Natural killer cell (primary cell): ENCODE measurements at regions not wholly inside any gene's neighbourhood (a gene's known extent, or its start where the extent isn't known, plus 50 kb on each side); places are given as distances from the start of the nearest gene placed in this dataset.

Experiments used
- ATAC-seq, 3 donors: fragments of 150-1000 bp in 2 of 3; fragments of 200-7000 bp in 1 of 3; cut with Tn5 transposase; 1 replicate in 1 of 3; 2 replicates in 2 of 3; pipeline ENCODE4 v1.10.0; 2021; ENCODE audit warnings: mild to moderate bottlenecking in 2 of 3, moderate library complexity in 2 of 3
- DNase-seq, 2 donors: peaks; one replicate each; pipeline versions ENCODE4 v3.0.0 to v3.0.0-alpha.2; 2013 to 2021; ENCODE audit warnings: mixed read lengths in 1 of 2
- H3K27ac ChIP-seq: one replicate; pipeline ENCODE4 v1.5.1; 2013; ENCODE audit warnings: mild to moderate bottlenecking, low read length
- H3K27me3 ChIP-seq: one replicate; pipeline ENCODE4 v1.6.1; 2013; ENCODE audit warnings: low read length; ENCODE audit not compliant: control insufficient read depth, insufficient read depth
- H3K36me3 ChIP-seq: one replicate; pipeline ENCODE4 v1.6.1; 2013; ENCODE audit warnings: low read length; ENCODE audit not compliant: control insufficient read depth, insufficient read depth
- H3K4me1 ChIP-seq: one replicate; pipeline ENCODE4 v1.6.1; 2013; ENCODE audit warnings: low read length; ENCODE audit not compliant: control insufficient read depth, insufficient read depth
- H3K4me3 ChIP-seq: one replicate; pipeline ENCODE4 v1.5.1; 2013; ENCODE audit warnings: low read length
- H3K9me3 ChIP-seq: one replicate; pipeline ENCODE4 v1.6.1; 2013; ENCODE audit warnings: low read length; ENCODE audit not compliant: control insufficient read depth, insufficient read depth
- H3K27ac Mint-ChIP-seq, 2 donors: one replicate each; pipeline ENCODE4 v1.8.0; 2022; ENCODE audit warnings: mild to moderate bottlenecking in 2 of 2, mixed read lengths in 2 of 2, moderate library complexity in 1 of 2
- H3K27me3 Mint-ChIP-seq, 2 donors: one replicate each; pipeline ENCODE4 v1.8.0; 2022; ENCODE audit warnings: low read depth in 2 of 2, mixed read lengths in 2 of 2
- H3K36me3 Mint-ChIP-seq: one replicate; pipeline ENCODE4 v1.8.0; 2022; ENCODE audit warnings: mixed read lengths
- H3K4me1 Mint-ChIP-seq, 2 donors: one replicate each; pipeline ENCODE4 v1.8.0; 2022; ENCODE audit warnings: mixed read lengths in 2 of 2
- H3K4me3 Mint-ChIP-seq: one replicate; pipeline ENCODE4 v1.8.0; 2022; ENCODE audit warnings: mild to moderate bottlenecking, moderate library complexity, mixed read lengths
- H3K9me3 Mint-ChIP-seq, 2 donors: one replicate each; pipeline ENCODE4 v1.8.0; 2022; ENCODE audit warnings: mixed read lengths in 2 of 2
- WGBS: methylation state at CpG from one replicate; pipeline ENCODE4 v1.1.7; 2013; ENCODE audit warnings: missing lambda C conversion rate; ENCODE audit not compliant: insufficient coverage; 5-methylcytosine and 5-hydroxymethylcytosine counted together
- intact Hi-C: fragments of 100-400 bp; cut with micrococcal nuclease; formaldehyde crosslinking; loops from one replicate; pipeline ENCODE4 v1.14.2; 2022
- TF ChIP-seq, protein P1 (sequence below): fragments of 200-600 bp; IDR thresholded peaks from one replicate; pipeline ENCODE4 v1.8.0; 2022; ENCODE audit warnings: antibody characterized with exemption

DNA sequence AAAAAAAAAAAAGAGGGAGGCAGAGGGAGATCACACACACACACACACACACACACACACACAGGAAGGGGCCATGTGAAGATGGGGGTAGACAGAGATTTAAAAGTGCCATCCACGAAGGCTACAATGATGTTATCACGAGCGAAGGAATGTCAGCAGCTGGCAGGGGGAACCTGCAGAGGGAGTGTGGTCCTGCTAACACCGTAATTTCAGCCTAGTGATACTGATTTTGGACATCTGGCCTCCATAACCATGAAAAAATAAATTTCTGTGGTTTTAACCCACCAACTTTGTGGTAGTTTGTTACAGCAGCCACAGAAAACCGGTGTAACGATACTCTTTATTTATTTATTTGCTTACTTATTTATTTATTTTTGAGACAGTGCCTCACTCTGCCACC lies 76.0 kb downstream of the TMCO5A start:
- WGBS = 95% methylated on average over 4 of the region's 6 CpGs
- Mint-ChIP-seq H3K9me3 (no peaks in the 10 kb centered on the region), H3K4me1 (no peaks in the 10 kb centered on the region), H3K36me3 (no peaks in the 10 kb centered on the region), H3K4me3 (no peak overlapping the region), H3K27me3 (peaks cover 0 to 15% of the 10 kb centered on the region in 2 donors), H3K27ac (no peak overlapping the region)
- ATAC-seq (no peak), DNase-seq (no peak)
- TF ChIP-seq, protein P1, sequence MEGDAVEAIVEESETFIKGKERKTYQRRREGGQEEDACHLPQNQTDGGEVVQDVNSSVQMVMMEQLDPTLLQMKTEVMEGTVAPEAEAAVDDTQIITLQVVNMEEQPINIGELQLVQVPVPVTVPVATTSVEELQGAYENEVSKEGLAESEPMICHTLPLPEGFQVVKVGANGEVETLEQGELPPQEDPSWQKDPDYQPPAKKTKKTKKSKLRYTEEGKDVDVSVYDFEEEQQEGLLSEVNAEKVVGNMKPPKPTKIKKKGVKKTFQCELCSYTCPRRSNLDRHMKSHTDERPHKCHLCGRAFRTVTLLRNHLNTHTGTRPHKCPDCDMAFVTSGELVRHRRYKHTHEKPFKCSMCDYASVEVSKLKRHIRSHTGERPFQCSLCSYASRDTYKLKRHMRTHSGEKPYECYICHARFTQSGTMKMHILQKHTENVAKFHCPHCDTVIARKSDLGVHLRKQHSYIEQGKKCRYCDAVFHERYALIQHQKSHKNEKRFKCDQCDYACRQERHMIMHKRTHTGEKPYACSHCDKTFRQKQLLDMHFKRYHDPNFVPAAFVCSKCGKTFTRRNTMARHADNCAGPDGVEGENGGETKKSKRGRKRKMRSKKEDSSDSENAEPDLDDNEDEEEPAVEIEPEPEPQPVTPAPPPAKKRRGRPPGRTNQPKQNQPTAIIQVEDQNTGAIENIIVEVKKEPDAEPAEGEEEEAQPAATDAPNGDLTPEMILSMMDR = no peak
- intact Hi-C loops = no loop called here
- Histone ChIP-seq H3K4me3 (no peak overlapping the region), H3K36me3 (no peaks in the 10 kb centered on the region), H3K27me3 (no peaks in the 10 kb centered on the region), H3K9me3 (no peaks in the 10 kb centered on the region), H3K4me1 (no peaks in the 10 kb centered on the region), H3K27ac (no peak overlapping the region)

DNA sequence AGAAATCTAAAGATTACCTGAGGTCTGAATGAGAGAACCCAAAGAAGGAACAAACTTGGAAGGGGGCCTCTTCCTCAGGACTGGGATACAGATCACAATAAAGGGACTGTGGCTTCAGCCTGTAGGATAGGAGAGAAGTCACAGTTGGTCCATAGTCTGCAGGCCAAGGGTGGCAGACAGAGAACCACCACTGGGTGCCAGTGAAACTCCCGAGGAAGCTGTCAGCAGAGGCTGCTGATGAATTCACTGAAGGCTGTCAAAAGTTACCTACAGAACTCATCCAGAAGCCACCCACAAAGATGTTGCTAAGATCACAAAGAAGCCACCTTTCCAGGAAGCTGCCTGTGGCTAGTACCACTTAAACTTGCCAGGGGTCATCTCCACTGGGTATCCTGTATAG lies 78.5 kb downstream of the TMCO5A start:
- ATAC-seq (no peak), DNase-seq (no peak)
- Histone ChIP-seq H3K27me3 (no peaks in the 10 kb centered on the region), H3K4me3 (no peak overlapping the region), H3K4me1 (no peaks in the 10 kb centered on the region), H3K27ac (no peak overlapping the region), H3K9me3 (no peaks in the 10 kb centered on the region), H3K36me3 (no peaks in the 10 kb centered on the region)
- 63% methylated on average over 1 of the region's 1 CpG for WGBS
- TF ChIP-seq, protein P1 = no peak
- intact Hi-C loops = no loop called here
- Mint-ChIP-seq H3K27me3 (peaks cover 1 to 26% of the 10 kb centered on the region in 2 donors), H3K4me1 (no peaks in the 10 kb centered on the region), H3K36me3 (no peaks in the 10 kb centered on the region), H3K4me3 (no peak overlapping the region), H3K9me3 (no peaks in the 10 kb centered on the region), H3K27ac (no peak overlapping the region)

DNA sequence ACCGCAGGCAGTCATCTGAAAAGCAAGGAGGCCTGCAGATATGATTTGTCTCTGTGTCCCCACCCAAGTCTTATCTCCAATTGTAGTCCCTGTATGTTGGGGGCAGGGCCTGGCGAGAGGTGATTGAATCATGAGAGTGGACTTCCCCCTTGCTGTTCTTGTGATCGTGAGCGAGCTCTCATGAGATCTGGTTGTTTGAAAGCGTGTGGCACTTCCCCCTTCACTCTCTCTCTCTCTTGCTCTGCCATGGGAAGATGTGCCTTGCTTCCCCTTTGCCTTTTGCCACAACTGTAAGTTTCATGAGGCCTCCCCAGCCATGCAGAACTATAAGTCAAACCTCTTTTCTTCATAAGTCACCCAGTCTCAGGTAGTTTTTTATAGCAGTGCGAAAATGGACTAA lies 83.3 kb downstream of the TMCO5A start:
- no peak overlapping the region for H3K27ac ChIP-seq
- no peak overlapping the region for H3K4me3 Mint-ChIP-seq
- DNase-seq = no peak

DNA sequence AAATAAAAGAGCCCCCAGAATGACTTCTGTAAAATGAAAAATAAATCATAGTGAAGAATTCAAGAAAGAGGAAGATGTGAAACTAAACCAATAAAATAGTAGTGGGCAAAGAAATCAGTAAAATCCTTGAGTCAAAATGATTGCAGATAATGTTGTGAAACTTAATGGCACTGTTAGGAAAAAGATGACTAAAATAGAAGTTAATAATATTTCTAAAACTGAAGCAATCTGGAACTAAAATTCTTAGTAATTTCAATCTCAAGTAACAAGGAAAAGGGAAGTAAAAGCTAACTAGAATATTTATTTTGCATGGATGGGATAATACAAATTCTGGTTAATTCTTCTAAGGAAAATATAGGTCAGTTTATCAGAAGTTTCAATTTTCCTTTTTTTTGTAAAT lies 84.6 kb downstream of the TMCO5A start:
- intact Hi-C loops = no loop called here
- H3K4me1 ChIP-seq = no peaks in the 10 kb centered on the region
- H3K27ac ChIP-seq = no peak overlapping the region
- no peak overlapping the region for H3K27ac Mint-ChIP-seq
- no peak overlapping the region for H3K4me3 ChIP-seq
- H3K27me3 ChIP-seq = no peaks in the 10 kb centered on the region
- ATAC-seq (no peak), DNase-seq (no peak)
- TF ChIP-seq, protein P1 = no peak
- no peaks in the 10 kb centered on the region for H3K4me1 Mint-ChIP-seq
- H3K36me3 ChIP-seq = no peaks in the 10 kb centered on the region
- no peaks in the 10 kb centered on the region for H3K9me3 ChIP-seq
- no peaks in the 10 kb centered on the region for H3K9me3 Mint-ChIP-seq
- H3K27me3 Mint-ChIP-seq = peaks cover 6 to 38% of the 10 kb centered on the region in 2 donors
- H3K4me3 Mint-ChIP-seq = no peak overlapping the region
- no peaks in the 10 kb centered on the region for H3K36me3 Mint-ChIP-seq

More for the DNA sequence above, 83.3 kb downstream of the TMCO5A start:
- TF ChIP-seq, protein P1 = no peak
- no peaks in the 10 kb centered on the region for H3K9me3 ChIP-seq
- no peak for ATAC-seq
- intact Hi-C loops = no loop called here
- Mint-ChIP-seq H3K27me3 (peaks cover 6 to 43% of the 10 kb centered on the region in 2 donors), H3K27ac (no peak overlapping the region), H3K4me1 (no peaks in the 10 kb centered on the region), H3K9me3 (no peaks in the 10 kb centered on the region), H3K36me3 (no peaks in the 10 kb centered on the region)
- H3K4me1 ChIP-seq = no peaks in the 10 kb centered on the region
- no peak overlapping the region for H3K4me3 ChIP-seq
- no peaks in the 10 kb centered on the region for H3K27me3 ChIP-seq
- no peaks in the 10 kb centered on the region for H3K36me3 ChIP-seq
- 86% methylated on average over 6 of the region's 6 CpGs for WGBS
